Vagina (tissue), 2 donors: ENCODE measurements at regions not wholly inside any gene's neighbourhood (a gene's known extent, or its start where the extent isn't known, plus 50 kb on each side); places are given as distances from the start of the nearest gene placed in this dataset.

Experiments used
- DNase-seq, 2 donors: peaks; one replicate each; pipeline ENCODE4 v3.0.0-alpha.2; 2017; ENCODE audit errors: extremely low spot score in 2 of 2
- H3K27ac ChIP-seq: fragments of 200-600 bp; sonication (generic); one replicate; pipeline ENCODE4 v1.5.1; 2019
- H3K27me3 ChIP-seq: fragments of 200-600 bp; sonication (generic); one replicate; pipeline ENCODE4 v1.5.1; 2019
- H3K36me3 ChIP-seq, 2 donors: fragments of 200-600 bp; sonication (generic); one replicate each; pipeline ENCODE4 v1.5.1; 2017 to 2019
- H3K4me1 ChIP-seq: fragments of 200-600 bp; sonication (generic); one replicate; pipeline ENCODE4 v1.5.1; 2019
- H3K4me3 ChIP-seq, 2 donors: fragments of 200-600 bp; sonication (generic); 1 replicate in 1 of 2; 2 replicates in 1 of 2; pipeline ENCODE4 v1.5.1; 2016 to 2019
- H3K9me3 ChIP-seq: fragments of 200-600 bp; sonication (generic); one replicate; pipeline ENCODE4 v1.5.1; 2019
- POLR2A ChIP-seq, 2 donors: fragments of 450-650 bp; IDR thresholded peaks; one replicate each; pipeline ENCODE4 v1.6.1; 2017; ENCODE audit warnings: antibody characterized with exemption in 2 of 2, mild to moderate bottlenecking in 2 of 2, moderate library complexity in 2 of 2
- POLR2AphosphoS5 ChIP-seq, 2 donors: sonication (generic); formaldehyde crosslinking; IDR thresholded peaks; one replicate each; pipeline ENCODE4 v1.9.0; 2017; ENCODE audit warnings: antibody characterized with exemption in 2 of 2, mild to moderate bottlenecking in 2 of 2, low read depth in 1 of 2; ENCODE audit not compliant: insufficient read depth in 1 of 2
- intact Hi-C: fragments of 100-400 bp; cut with DNase I; formaldehyde crosslinking; loops from one replicate; pipeline ENCODE4 v1.15.1; 2023
- TF ChIP-seq, protein P1 (sequence below), 3 experiments: fragments of 450-650 bp in 2 of 3; fragments of 200-600 bp in 1 of 3; sonication (generic) in 1 of 3; IDR thresholded peaks; one replicate each; pipeline ENCODE4 v1.5.1; 2017 to 2019; ENCODE audit warnings: antibody characterized with exemption in 3 of 3, mild to moderate bottlenecking in 2 of 3, moderate library complexity in 2 of 3

- Histone ChIP-seq H3K27me3 (no peaks in the 10 kb centered on the region), H3K36me3 (no peaks in the 10 kb centered on the region), H3K4me1 (peaks cover 21% of the 10 kb centered on the region), H3K27ac (peak overlapping the region; percentile 51), H3K4me3 (no peak overlapping the region), H3K9me3 (no peaks in the 10 kb centered on the region)
- no peak for DNase-seq
- intact Hi-C loops, result no loop called here
- TF ChIP-seq, protein P1, sequence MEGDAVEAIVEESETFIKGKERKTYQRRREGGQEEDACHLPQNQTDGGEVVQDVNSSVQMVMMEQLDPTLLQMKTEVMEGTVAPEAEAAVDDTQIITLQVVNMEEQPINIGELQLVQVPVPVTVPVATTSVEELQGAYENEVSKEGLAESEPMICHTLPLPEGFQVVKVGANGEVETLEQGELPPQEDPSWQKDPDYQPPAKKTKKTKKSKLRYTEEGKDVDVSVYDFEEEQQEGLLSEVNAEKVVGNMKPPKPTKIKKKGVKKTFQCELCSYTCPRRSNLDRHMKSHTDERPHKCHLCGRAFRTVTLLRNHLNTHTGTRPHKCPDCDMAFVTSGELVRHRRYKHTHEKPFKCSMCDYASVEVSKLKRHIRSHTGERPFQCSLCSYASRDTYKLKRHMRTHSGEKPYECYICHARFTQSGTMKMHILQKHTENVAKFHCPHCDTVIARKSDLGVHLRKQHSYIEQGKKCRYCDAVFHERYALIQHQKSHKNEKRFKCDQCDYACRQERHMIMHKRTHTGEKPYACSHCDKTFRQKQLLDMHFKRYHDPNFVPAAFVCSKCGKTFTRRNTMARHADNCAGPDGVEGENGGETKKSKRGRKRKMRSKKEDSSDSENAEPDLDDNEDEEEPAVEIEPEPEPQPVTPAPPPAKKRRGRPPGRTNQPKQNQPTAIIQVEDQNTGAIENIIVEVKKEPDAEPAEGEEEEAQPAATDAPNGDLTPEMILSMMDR (IDR thresholded peaks at IDR 0.05), result no peak
- no peak for TF ChIP-seq POLR2AphosphoS5 (IDR thresholded peaks at IDR 0.05; ENCODE audit: insufficient read depth in 1 of 2, low read depth in 1 of 2)
- TF ChIP-seq POLR2A (IDR thresholded peaks at IDR 0.05), result no peak
Measured at GRCh38 chr13:40058757-40059236, 403.3 kb downstream of the COG6 start.

DNA sequence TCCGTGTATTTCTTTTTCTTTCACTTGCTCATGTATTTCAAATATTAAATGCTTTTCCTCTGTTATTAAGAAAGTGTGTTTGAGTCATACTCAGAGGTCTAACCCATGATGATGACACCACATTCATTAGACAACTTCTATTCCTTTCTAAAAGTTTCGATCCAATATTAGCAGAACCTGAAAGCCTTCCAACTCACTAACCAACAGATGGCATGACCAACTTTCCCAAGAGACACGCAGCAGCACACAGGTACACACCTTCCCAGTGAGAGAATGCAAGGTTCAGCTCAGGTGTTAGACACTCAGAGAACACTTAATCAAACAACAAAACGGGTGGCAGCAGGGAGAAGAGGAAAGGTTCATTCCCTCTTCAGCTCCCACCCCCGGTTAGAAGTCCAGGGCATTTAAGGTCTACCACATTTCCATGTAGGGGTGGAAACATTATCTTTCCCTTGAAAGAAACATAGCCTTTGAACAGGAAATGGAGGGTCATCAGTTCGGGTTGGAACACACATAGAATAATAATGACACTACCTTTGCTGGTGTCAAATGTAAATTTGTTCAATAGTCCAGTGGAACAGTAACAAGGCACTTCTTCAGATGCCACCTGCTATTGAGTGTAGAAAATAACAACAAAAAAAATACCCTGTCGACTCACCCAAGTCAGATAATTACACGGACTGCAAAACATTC, 404.2 kb downstream of the COG6 start:
- Histone ChIP-seq H3K9me3 (no peaks in the 10 kb centered on the region), H3K36me3 (no peaks in the 10 kb centered on the region), H3K4me3 (no peak overlapping the region), H3K27ac (peak overlapping the region; percentile 40), H3K27me3 (no peaks in the 10 kb centered on the region), H3K4me1 (peaks cover 30% of the 10 kb centered on the region)
- intact Hi-C loops, result no loop called here
- no peak for DNase-seq
- peak in 1 of 2 donors; percentile 33 for TF ChIP-seq POLR2AphosphoS5 (IDR thresholded peaks at IDR 0.05; ENCODE audit: insufficient read depth in 1 of 2, low read depth in 1 of 2)
- no peak for TF ChIP-seq POLR2A (IDR thresholded peaks at IDR 0.05)
- TF ChIP-seq, protein P1 (IDR thresholded peaks at IDR 0.05), result no peak

- TF ChIP-seq POLR2A (IDR thresholded peaks at IDR 0.05) (no peak), POLR2AphosphoS5 (IDR thresholded peaks at IDR 0.05; ENCODE audit: insufficient read depth in 1 of 2, low read depth in 1 of 2) (peak; percentile 45 to 53)
- Histone ChIP-seq H3K4me1 (peaks cover 37% of the 10 kb centered on the region), H3K27me3 (no peaks in the 10 kb centered on the region), H3K36me3 (no peaks in the 10 kb centered on the region), H3K27ac (peak overlapping the region; percentile 40), H3K9me3 (no peaks in the 10 kb centered on the region), H3K4me3 (no peak overlapping the region)
- no peak for DNase-seq
- intact Hi-C loops, result no loop called here
Measured at GRCh38 chr13:40060296-40061007, 405.0 kb downstream of the COG6 start.

GRCh38 chr13:40061466-40062450, 406.3 kb downstream of the COG6 start:
- intact Hi-C loops, result no loop called here
- no peaks in the 10 kb centered on the region for H3K27me3 ChIP-seq

More at GRCh38 chr13:40061466-40062450, 406.3 kb downstream of the COG6 start:
- TF ChIP-seq POLR2A (IDR thresholded peaks at IDR 0.05) (no peak), POLR2AphosphoS5 (IDR thresholded peaks at IDR 0.05; ENCODE audit: insufficient read depth in 1 of 2, low read depth in 1 of 2) (no peak)
- TF ChIP-seq, protein P1 (IDR thresholded peaks at IDR 0.05), result no peak
- Histone ChIP-seq H3K4me1 (peaks cover 37% of the 10 kb centered on the region), H3K4me3 (no peak overlapping the region), H3K27ac (peak overlapping the region; percentile 1), H3K9me3 (no peaks in the 10 kb centered on the region), H3K36me3 (no peaks in the 10 kb centered on the region)
- DNase-seq, result no peak
